Ectodermal cell (in vitro differentiated cells): ENCODE measurements at regions not wholly inside any gene's neighbourhood (a gene's known extent, or its start where the extent isn't known, plus 50 kb on each side); places are given as distances from the start of the nearest gene placed in this dataset.
"Not testable (repeated sequence)": the region's sequence is repeated elsewhere in the genome, so short reads cannot be mapped to it uniquely, and the experiment has no call there.

Source experiments
- H3K27ac ChIP-seq: 2 replicates; pipeline ENCODE4 v1.7.0; 2013; ENCODE audit warnings: mild to moderate bottlenecking, low read depth, low read length; ENCODE audit not compliant: insufficient read depth, poor library complexity, severe bottlenecking
- H3K27me3 ChIP-seq: 2 replicates; pipeline ENCODE4 v1.7.0; 2013; ENCODE audit warnings: mild to moderate bottlenecking, low read length; ENCODE audit not compliant: insufficient read depth, control insufficient read depth, poor library complexity, severe bottlenecking
- H3K36me3 ChIP-seq: one replicate; pipeline ENCODE4 v1.7.0; 2013; ENCODE audit warnings: low read length; ENCODE audit not compliant: control insufficient read depth, insufficient read depth
- H3K4me1 ChIP-seq: one replicate; pipeline ENCODE4 v1.7.0; 2013; ENCODE audit warnings: low read length; ENCODE audit not compliant: control insufficient read depth, insufficient read depth
- H3K4me3 ChIP-seq: 2 replicates; pipeline ENCODE4 v1.7.0; 2013; ENCODE audit warnings: low read depth, low read length, control low read depth; ENCODE audit not compliant: insufficient read depth
- H3K9me3 ChIP-seq: 2 replicates; pipeline ENCODE4 v1.7.0; 2013; ENCODE audit warnings: mild to moderate bottlenecking, low read length, moderate library complexity; ENCODE audit not compliant: control insufficient read depth
- WGBS, 2 experiments: methylation state at CpG; one replicate each; pipeline ENCODE4 v1.1.7; 2013; ENCODE audit warnings: missing lambda C conversion rate in 2 of 2; 5-methylcytosine and 5-hydroxymethylcytosine counted together

DNA sequence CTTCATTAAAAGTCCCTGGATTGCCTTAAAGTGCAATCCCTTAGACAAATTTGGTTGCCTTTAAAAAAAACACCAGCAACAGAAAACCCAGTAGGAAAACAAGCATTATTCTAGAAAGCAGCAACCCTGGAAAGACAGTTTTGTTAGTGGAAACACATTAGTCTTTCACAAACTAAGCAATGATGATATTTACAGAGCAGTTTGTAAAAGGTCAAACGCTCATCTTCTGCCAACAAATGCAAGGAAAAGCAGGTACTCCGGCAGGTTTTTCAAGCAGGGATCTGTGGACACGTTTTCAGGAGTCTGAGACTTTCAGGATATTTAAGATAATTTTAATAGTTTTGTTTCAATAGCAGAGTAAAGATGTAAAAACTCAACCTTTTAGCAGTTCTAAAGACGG, 202.2 kb downstream of the EXOC5 start:
- no peak overlapping the region for H3K27ac ChIP-seq
- H3K36me3 ChIP-seq, result no peaks in the 10 kb centered on the region
- WGBS, 2 experiments, result 58 to 75% methylated on average over 3 to 4 of the region's 4 CpGs
- no peaks in the 10 kb centered on the region for H3K27me3 ChIP-seq
- H3K9me3 ChIP-seq, result no peaks in the 10 kb centered on the region
- no peak overlapping the region for H3K4me3 ChIP-seq
- peaks cover 8% of the 10 kb centered on the region for H3K4me1 ChIP-seq

DNA sequence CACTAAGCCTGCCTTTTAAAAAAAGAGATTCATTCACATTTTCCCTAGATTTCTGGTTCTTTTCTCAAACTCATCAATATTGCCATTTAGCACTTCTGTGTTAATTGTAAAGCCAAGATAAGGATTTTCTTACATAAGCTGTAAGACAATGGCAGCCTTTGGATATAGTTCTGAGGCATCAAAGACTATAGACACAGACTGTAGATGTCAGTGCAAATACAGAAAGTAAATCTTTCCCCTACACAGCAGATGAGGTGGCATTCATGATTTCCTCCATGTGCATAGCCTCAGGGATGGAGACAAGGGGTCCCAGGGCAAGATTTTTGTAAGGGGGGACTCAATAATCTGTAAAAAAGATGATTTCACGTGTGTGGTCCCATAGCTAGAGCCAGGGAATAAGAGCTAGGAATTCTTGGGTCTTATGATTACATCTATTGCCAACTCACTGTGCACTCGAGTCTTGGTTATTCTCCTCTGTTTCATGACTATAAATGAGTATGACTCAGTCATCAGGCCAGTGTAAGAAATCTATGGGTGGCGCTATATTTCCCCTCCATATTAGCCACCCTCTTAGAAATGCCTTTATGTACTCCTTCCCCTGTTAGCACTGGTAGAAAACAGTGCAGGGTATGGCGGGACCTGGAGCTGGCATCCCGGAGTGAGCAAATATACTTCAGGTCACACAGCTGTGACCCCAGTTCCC, 207.5 kb downstream of the EXOC5 start:
- Histone ChIP-seq H3K27ac (no peak overlapping the region), H3K36me3 (no peaks in the 10 kb centered on the region), H3K27me3 (no peaks in the 10 kb centered on the region), H3K4me1 (peaks cover 32% of the 10 kb centered on the region), H3K4me3 (no peak overlapping the region), H3K9me3 (no peaks in the 10 kb centered on the region)
- 92 to 93% methylated on average over 5 of the region's 5 CpGs for WGBS, 2 experiments

DNA sequence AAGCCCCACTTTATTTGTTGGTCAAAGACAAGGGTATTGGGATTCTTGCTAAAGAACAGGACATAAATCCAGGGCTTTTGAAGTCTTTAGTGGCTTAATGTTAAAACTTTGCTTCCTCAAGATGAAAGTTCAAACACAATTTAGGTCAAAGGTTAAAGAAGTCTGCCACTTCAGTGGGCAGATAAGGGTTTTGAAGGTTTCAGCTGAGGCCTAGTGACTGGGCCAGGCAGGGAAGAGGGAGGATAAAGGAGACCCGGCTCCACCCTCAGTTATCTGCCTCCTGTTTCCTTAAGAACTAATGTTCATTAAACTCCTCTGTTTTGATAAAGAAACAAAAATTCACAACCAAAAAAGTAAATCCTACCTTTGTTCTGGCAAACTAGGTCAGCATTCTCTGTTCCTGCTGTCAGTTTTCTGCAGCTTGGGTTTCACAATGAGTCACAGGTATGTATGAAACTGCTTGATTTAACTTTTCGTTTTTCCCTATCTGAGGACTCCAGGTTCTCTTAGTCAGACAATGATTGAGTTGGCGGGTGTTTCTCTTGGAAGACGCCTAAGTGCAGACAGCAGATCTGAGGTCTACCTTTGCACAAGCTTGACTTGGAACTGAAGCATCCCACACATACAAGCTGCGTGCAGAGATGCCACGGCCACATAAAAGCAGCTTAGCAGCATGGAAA, 208.3 kb downstream of the EXOC5 start:
- Histone ChIP-seq H3K4me3 (no peak overlapping the region), H3K9me3 (no peaks in the 10 kb centered on the region), H3K27ac (peak overlapping the region; percentile 52), H3K4me1 (peaks cover 30% of the 10 kb centered on the region), H3K36me3 (no peaks in the 10 kb centered on the region), H3K27me3 (no peaks in the 10 kb centered on the region)
- WGBS, 2 experiments, result 73 to 78% methylated on average over 6 of the region's 6 CpGs

DNA sequence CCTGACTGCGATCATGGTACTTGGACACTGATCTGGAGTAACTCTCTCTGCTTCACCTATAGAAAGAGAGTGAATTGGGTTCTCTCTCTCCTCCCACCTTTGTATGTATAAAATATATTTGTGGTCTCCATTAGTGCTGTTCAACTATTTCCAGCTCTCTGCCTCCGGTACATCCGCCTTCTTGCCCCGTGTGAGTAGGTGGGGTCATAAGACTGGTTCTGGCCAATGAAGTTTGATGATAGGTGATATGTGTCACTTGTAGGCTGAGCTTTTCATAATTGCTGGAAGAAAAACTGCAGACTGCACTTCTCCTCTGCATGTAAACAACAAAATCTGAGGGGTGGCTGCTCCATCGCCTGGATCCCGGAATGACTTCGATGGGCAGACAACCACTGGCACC, 210.4 kb downstream of the EXOC5 start:
- no peak overlapping the region for H3K4me3 ChIP-seq
- peaks cover 30% of the 10 kb centered on the region for H3K4me1 ChIP-seq
- H3K27me3 ChIP-seq, result no peaks in the 10 kb centered on the region
- 88 to 89% methylated on average over 7 of the region's 7 CpGs for WGBS, 2 experiments
- no peak overlapping the region for H3K27ac ChIP-seq
- H3K36me3 ChIP-seq, result no peaks in the 10 kb centered on the region
- H3K9me3 ChIP-seq, result no peaks in the 10 kb centered on the region

DNA sequence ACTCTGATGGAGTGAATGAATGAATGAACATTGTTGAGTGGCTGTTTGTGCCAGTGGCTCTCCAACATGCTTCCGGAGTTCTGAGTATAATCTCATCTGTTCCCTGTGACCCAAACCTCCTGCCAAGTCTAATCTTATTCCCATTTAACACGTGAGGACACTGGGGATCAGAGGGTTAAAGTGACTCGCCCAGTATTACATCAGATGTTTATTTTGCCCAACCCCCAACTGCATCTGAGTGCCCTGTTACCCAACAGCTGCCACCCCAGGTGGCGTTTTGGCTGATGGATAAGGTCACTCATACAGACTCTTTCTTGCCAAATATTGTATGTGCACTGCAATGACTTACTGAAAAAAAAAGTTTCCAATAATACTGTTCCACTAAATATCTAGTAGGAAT, 210.9 kb downstream of the EXOC5 start:
- H3K27me3 ChIP-seq, result no peaks in the 10 kb centered on the region
- H3K27ac ChIP-seq, result no peak overlapping the region
- no peaks in the 10 kb centered on the region for H3K9me3 ChIP-seq
- peaks cover 30% of the 10 kb centered on the region for H3K4me1 ChIP-seq
- no peak overlapping the region for H3K4me3 ChIP-seq
- no peaks in the 10 kb centered on the region for H3K36me3 ChIP-seq
- 48 to 52% methylated on average over 4 of the region's 4 CpGs for WGBS, 2 experiments

DNA sequence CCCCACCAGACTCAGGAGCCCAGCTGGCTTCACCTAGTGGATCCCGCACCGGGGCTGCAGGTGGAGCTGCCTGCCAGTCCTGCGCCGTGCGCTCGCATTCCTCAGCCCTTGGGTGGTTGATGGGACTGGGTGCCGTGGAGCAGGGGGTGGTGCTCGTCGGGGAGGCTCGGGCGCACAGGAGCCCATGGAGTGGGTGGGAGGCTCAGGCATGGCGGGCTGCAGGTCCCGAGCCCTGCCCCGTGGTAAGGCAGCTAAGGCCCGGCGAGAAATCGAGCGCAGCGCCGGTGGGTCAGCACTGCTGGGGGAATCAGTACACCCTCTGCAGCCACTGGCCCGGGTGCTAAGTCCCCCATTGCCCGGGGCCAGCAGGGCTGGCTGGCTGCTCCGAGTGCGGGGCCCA, 212.2 kb downstream of the EXOC5 start:
- H3K4me1 ChIP-seq, result peaks cover 25% of the 10 kb centered on the region
- H3K4me3 ChIP-seq, H3K9me3 ChIP-seq, H3K36me3 ChIP-seq, H3K27me3 ChIP-seq, H3K27ac ChIP-seq: not testable (repeated sequence)
- 96% methylated on average over 21 to 22 of the region's 24 CpGs for WGBS, 2 experiments

DNA sequence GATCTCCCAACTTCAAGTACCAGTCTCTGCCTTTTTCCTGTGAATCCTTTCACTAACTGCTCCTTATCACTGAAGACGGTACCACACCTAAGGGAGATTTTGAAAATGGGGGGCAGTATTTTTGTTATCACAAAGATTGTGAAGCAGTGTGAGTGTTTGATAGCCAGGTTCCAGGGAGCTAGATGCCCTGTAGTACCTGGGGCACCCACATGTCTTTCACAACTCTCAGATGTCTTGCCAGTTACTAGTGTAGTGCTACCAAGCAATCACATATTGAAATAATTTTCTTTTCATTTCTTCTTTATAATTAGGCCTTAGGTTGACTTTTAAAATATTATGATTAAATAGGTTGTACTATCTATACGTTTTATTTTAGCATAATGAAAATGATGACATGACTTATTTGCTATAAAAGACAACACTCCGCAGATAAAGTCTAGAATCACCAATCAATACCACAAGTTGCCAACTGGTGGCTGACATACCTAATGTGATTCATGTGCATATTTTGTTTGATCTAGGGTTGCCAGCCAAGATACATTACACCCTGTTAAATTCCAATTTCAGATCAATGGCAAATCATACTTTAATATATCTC, 215.9 kb downstream of the EXOC5 start:
- Histone ChIP-seq H3K36me3 (no peaks in the 10 kb centered on the region), H3K4me1 (peaks cover 7% of the 10 kb centered on the region), H3K27me3 (no peaks in the 10 kb centered on the region), H3K27ac (no peak overlapping the region), H3K4me3 (no peak overlapping the region), H3K9me3 (no peaks in the 10 kb centered on the region)
- WGBS, 2 experiments, result 95 to 99% methylated on average over 2 to 3 of the region's 3 CpGs

DNA sequence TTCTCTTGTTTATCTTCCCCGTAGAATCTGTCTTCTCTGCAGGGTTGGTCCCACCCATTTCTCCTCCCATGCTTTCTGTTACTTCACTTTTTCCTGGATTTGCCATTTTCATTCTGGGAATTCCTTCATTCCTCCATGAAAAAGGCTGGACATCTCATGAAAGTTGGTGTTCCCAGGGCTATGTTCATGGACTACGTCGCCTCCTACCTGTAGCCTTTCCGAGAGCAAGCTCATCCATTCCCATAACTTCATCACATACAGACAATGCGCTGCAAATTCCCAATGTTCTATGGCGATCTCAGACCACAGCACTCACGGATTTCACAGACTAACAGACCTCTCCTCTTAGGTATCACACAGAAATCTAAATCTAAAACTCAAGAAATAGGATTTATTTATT, 217.1 kb downstream of the EXOC5 start:
- H3K27ac ChIP-seq, result no peak overlapping the region
- no peaks in the 10 kb centered on the region for H3K27me3 ChIP-seq
- no peaks in the 10 kb centered on the region for H3K36me3 ChIP-seq
- WGBS, 2 experiments, result 84 to 87% methylated on average over 7 of the region's 7 CpGs
- H3K4me3 ChIP-seq, result no peak overlapping the region
- no peaks in the 10 kb centered on the region for H3K4me1 ChIP-seq
- H3K9me3 ChIP-seq, result no peaks in the 10 kb centered on the region

DNA sequence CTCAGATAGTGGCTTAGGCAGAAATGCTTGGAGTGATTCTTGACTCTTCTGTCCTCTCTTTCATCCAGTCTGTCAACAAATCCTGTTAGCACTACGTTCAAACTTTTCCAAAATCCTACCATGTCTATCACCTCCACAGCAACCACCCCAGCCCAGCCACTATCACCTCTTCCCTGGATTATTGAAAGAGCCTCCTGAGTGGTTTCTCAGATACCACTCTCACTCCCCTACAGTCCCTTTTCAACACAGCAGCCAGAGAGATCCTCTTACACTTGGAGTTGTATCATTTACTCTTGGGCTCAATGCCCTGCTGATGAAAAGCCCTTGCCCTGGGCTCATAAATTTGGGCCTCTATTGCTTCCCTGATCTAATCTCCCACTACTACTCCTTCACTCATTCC, 218.9 kb downstream of the EXOC5 start:
- Histone ChIP-seq H3K4me1 (no peaks in the 10 kb centered on the region), H3K27me3 (no peaks in the 10 kb centered on the region), H3K27ac (no peak overlapping the region), H3K4me3 (no peak overlapping the region), H3K9me3 (no peaks in the 10 kb centered on the region), H3K36me3 (no peaks in the 10 kb centered on the region)
- 83 to 89% methylated on average over 1 of the region's 1 CpG for WGBS, 2 experiments

DNA sequence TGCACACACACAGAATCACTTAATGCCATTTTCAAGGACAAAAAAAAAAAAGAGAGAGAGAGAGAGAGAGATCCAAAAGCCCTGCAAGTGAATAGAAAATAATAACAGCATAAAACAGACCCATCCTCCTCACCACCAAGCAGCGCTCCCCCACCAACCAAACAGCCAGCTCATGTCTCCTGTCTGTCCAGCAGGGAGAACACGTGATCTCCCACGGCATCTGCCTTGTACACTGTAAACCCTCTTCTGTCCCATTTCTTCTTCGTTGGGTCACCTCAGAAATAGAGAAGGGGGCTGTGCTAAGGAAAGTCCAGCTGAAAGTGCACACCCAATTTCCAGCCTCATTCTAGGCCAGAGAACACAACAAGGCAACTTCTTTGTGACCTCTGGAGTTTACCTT, 222.5 kb downstream of the EXOC5 start:
- WGBS, 2 experiments, result 90 to 91% methylated on average over 4 of the region's 4 CpGs

More for the DNA sequence above, 222.5 kb downstream of the EXOC5 start:
- Histone ChIP-seq H3K4me3 (no peak overlapping the region), H3K27ac (no peak overlapping the region), H3K27me3 (no peaks in the 10 kb centered on the region), H3K36me3 (no peaks in the 10 kb centered on the region), H3K4me1 (no peaks in the 10 kb centered on the region), H3K9me3 (no peaks in the 10 kb centered on the region)
